ENCODE measurements at regions not wholly inside any gene's neighbourhood (a gene's known extent, or its start where the extent isn't known, plus 50 kb on each side); places are given as distances from the start of the nearest gene placed in this dataset.
"Not testable (repeated sequence)": the region's sequence is repeated elsewhere in the genome, so short reads cannot be mapped to it uniquely, and the experiment has no call there.

- DNase-seq (ENCODE audit: low read depth in 2 of 2) = no peak
These were observed 424.9 kb downstream of the SOX9 start for GRCh38 chr17:72545766-72546165.

- DNase-seq (ENCODE audit: low read depth in 2 of 2) = no peak
These were observed 432.4 kb downstream of the SOX9 start for GRCh38 chr17:72553051-72553755.

DNA sequence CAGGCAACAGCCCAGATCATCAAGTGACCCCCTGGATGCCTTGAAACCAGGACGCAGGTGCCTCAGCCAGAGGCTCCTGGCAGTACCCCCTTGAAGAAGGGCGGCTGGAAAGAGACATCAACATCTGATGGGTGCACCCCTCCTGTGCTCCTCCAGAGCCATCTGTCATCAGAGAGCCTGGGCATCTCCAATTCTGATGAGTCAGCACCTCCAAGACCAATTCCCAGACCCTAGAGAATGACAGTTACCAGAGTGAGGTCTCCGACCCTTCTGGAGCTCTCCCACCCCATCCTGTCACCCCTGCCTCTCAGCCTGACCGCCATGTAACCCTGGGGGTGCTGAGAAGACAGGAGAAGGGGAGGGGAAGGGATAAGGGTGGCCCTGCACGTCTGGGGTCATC lies 433.7 kb downstream of the SOX9 start:
- no peak for DNase-seq (ENCODE audit: low read depth in 2 of 2)

DNA sequence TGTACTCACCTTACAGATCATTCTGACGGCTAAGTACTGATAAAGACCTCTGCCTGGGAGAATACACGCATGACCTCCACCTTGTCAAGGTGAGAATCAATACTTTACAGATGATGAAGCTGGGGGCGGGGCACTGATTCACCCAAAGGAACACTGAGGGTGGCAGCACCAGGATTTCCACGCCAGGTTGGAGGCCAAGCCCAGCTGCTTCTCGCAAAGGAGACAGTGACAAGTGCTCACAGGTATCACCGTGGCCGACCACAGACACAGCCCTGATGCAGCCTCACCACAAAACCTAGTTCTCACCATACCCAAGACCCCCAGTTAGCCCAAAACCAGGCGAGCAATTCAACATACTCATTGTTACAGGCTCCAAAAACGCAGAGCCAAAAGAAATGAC lies 434.2 kb downstream of the SOX9 start:
- DNase-seq (ENCODE audit: low read depth in 2 of 2) = no peak

GRCh38 chr17:72556944-72557826 lies 436.4 kb downstream of the SOX9 start:
- DNase-seq (ENCODE audit: low read depth in 2 of 2) = peak; percentile 11 to 13

DNA sequence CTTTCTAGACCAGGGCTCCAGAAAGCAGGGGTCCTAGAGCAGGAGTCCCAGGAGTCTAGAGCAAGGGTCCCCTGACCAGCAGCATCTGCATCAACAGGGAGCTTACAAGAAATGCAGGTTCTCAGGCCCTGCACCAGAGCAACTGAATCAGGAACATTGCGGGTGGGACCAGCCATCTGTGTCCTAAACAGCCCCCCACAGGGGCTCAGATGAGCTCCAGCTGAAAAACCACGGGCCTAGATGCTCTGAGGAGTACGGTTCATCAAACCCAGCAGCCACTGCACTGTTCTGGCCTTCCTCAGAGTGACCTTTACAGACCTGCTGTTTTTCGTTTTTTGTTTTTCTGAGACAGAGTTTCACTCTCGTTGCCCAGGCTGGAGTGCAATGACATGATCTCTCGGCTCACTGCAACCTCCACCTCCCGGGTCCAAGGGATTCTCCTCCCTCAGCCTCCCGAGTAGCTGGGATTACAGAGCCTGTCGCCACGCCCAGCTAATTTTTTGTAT lies 438.2 kb downstream of the SOX9 start:
- DNase-seq (ENCODE audit: low read depth in 2 of 2) = no peak

DNA sequence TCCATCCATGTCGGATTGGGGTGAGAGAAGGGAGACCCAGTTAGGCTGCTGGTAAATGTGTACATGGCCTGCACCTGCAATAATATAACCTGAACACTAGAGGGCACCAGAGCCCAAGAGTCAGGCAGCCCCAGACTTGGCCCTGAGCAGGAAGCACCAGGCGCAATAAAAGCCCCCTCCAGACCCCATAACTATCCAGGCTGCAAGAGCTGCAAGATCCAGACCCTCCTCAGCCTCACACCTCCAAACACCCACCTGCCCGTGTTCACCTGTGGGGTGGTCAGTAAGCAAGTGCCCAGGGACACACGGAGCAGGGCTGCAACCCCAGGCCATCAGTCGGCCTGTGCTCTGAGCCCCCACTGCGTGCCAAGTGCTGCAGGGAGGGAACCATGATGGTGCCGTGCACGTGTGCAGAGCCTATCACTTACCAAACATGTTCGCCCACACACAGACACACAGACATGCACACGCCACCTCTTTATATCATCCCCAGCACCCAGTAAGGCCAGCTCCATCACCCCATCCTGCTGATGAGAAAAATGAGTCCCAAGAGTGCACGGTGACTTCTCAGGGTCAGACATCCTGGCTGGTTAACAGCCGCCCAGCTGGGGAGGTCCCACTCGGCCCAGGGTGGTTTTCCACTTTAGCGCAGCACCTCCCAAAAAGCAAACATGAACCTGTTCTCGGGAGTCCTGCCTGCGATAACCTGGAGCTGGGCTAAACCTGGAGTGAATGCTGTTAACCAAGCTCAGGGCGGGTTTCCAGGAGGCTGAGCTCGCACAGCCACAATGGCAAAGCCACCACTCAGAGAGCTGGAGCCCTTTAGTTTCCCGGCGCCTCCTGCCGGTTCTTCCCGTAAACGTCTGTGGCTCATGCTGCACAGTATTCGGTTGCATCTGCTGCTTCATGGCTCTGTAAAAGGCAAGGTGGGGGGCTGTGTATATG lies 439.8 kb downstream of the SOX9 start:
- DNase-seq (ENCODE audit: low read depth in 2 of 2) = no peak

GRCh38 chr17:72561266-72561665 lies 440.4 kb downstream of the SOX9 start:
- DNase-seq (ENCODE audit: low read depth in 2 of 2) = no peak

DNA sequence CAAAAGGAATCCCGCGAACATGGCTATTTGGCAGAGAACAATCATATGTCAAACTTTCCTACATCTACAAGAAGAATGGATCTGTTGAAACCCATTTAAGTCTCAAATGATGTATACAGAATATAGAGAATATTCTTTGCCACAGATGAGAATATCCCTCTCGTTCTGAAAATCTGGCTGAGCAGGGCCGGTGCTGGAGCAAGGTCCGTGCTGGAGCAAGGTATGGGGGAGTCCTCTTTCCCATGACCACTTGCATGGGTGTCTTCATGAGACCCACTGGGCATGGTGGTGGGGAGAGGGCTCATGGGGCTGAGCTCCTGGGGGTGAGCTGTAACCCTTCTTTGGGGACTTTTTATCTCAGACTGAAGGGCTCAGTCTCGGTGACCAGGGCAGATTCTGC lies 440.9 kb downstream of the SOX9 start:
- DNase-seq (ENCODE audit: low read depth in 2 of 2) = no peak

DNA sequence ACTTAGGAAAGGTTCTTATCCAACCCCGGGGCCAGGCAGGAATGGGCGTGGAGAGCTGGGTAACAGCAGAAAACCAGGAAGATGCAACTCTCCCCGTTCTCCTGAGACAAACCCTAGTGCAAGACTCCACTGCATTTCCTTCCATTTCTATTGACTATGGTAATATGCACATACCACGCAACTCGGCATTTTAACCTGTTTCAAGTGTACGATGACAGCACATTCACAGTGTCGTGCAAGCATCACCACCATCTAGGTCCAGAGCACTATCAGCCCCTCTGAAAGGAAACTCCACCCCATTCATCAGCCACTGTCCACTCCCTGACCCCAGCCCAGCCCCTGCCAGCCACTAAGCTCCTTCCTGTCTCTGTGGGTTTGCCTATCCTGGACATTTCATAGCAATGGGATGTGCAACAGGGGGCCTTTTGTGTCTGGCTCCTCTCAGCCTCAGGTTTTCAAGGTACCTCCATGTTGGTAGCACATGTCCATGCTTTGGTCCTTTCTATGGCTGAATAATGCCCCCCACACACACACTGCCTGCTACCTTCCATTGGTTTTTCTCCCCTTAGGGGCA lies 441.9 kb downstream of the SOX9 start:
- DNase-seq (ENCODE audit: low read depth in 2 of 2) = no peak

DNA sequence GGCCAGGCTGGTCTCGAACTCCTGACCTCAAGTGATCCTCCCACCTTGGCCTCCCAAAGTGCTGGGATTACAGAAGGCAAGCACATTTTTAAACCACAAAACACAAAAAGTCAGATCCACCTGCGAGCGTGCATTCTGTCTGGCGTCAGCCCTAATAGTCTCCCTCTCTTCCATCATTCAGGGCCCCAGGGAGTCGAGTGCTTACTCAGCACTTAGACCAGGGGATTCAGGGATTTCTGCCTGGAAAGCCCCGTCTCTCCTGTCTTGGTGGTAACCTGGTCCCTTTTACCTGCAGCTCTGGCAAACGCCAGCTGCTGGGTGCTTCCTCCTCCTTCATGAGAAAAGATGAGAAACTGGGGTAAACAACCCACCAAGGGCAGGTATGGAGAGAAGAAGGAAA lies 443.1 kb downstream of the SOX9 start:
- DNase-seq (ENCODE audit: low read depth in 2 of 2) = no peak

DNA sequence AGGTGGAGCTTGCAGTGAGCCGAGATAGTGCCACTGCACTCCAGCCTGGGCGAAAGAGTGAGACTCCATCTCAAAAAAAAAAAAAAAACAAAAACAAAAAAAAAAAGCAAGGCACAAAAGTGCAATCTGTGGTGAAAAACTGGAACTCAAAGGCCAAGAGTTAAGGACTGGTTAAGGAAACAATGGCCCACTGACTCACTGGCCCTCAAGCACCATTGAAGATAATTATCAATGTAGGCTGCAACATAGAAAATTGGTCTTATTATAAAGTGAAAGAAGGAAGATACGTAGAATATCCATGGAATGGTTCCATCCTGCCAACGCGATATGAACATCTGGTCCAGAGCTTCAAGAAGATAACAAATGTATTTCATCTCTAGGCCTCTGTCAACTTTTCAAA lies 444.2 kb downstream of the SOX9 start:
- no peak for DNase-seq (ENCODE audit: low read depth in 2 of 2)

- DNase-seq (ENCODE audit: low read depth in 2 of 2) = no peak
These were observed 444.9 kb downstream of the SOX9 start for GRCh38 chr17:72565758-72566157.

DNA sequence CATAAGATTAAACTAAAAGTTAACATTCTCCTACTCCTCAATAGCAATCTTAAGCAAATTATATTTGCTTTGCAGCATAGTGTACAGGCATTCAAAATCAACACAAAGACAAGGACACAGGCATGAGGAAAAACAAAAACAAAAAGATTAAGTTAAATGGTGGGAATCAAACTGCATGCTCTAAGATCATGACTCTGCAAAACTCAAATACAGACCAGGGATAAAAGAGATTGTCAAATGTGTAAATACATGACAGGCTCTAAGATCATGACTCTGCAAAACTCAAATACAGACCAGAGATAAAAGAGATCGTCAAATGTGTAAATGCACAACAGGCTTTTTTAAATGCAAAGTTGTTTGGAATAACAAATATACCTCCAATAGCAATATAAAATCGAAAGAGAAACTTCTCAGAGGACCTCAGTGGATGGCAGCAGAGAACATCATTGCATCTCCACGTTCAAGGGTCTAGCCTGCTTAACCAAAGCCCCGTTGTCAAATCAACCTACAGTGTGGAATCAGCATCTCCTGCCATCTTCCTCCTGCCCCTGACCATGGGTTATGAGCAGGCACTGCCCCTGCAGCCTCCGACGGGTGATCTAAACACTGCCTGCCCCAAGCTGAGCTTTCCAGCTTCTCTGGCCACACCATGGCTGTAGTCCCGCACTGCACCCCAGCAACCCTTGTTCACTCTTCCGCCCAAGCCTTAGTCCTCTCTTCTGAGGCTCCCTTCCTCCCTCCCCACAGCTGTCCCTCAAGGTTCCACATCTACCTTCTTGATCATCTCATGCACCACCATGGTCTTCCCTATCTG lies 446.1 kb downstream of the SOX9 start:
- DNase-seq (ENCODE audit: low read depth in 2 of 2) = no peak

DNA sequence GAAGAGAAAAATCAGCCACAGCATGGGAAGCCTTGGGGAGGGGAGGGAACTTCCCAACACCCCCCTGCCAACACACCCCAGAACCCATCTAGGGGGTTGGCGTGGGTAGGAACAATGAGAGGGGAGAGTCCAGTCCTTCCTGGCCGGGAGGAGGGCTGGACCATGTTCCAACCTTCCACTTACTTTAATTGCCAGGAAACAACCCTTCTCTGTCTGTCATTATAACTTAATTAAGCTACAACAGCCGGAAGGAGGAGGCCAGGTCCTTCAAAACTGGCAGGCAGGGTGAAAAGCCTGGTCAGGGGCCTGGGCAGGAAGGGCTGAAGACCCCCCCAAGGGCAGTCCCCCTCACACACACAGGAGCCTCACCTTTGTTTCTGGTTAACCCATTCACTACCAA lies 447.0 kb downstream of the SOX9 start:
- no peak for DNase-seq (ENCODE audit: low read depth in 2 of 2)

GRCh38 chr17:72569148-72569946 lies 448.5 kb downstream of the SOX9 start:
- DNase-seq (ENCODE audit: low read depth in 2 of 2) = no peak

- DNase-seq (ENCODE audit: low read depth in 2 of 2) = no peak
These were observed 451.1 kb downstream of the SOX9 start for GRCh38 chr17:72571813-72572396.

DNA sequence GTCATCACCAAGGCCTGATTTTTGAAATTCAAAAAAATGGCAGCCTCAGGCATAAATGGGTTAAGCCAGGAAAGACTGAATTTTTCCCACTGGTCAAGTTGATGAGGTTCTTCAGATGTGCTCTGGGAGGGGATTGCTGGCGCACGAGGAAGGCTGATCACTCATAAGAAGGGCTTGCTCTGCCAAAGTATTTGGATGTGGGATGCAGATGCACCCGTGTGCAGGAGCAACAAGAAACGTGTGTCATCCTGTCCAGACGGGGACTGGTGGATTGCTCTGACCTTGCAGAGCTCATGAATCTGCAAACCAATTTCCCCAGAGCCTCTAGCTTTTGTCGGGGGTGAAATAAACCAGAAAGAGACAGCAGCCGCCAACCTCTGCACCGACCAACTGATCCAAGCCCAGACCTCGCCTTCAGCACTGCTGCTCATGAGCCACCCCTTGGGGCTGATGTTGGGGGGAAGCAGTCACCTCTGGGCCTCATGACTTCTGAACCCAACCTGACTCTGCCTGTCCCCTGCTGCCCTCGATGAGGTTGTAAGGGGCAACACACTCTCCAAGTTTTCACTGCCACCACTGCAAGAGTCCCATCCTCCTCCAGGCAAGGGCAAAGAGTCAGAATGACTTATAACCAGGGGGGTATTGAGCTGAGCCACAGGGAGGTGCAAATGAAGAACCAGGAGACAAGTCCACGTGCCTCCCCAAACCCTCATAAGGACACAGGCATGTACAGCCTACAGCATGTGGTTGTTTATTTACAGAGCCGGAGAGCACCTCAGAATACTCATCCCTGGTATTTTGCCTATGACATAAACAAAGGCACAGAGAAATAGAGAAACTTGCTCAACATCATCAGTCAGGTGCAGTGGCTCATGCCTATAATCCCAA lies 452.0 kb downstream of the SOX9 start:
- DNase-seq (ENCODE audit: low read depth in 2 of 2) = no peak

GRCh38 chr17:72573492-72573801 lies 452.6 kb downstream of the SOX9 start:
- DNase-seq (ENCODE audit: low read depth in 2 of 2) = not testable (repeated sequence)
